ENCODE measurements at regions not wholly inside any gene's neighbourhood (a gene's known extent, or its start where the extent isn't known, plus 50 kb on each side); places are given as distances from the start of the nearest gene placed in this dataset.

DNA sequence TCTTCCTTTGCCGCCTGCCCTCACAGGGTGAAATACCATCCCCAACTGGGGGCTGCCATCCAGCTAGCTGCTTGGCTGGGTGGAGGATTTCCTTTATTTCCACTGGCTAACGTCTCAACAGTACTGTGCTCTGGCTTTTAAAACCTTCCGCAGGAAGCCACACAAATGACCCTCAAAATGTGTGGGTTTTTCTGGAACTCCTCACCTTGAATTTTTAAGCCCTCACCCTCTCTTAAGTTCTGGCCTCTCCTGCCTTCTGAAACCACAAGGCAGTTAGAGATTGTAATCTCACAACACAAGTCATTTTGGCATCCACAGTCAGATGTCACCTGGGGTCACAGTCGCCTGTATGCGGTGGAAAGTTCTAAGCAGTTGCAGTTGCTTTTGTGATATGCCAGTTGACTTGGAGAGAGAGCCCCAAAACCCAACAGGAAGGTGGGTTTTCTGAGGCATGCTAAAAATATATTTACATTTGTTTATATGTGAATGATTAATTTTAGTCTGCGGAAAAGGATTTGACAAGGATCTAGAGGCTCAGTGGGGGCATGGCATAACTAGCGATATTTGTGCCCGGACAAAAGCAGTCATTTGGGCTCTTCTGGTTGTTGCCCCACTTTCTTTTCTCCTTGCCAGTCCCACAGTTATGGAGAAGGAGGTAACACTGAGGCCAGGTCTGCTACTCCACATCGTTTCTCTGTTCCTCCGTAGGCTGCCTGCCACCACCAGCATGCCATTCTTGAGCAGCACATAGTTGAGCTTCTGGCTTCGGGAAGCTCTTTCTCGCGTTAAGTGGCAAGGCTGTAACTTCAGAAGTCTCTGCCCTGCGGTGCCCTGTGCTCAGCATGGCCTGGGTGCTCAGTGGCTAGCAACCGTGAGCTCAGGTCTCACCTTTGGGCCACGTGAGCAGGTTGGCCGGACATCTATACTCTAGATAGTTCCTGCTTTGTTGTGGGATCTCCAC is 335.3 kb downstream of the CD83 start:
- TF ChIP-seq POU6F1 (CRISPR knock-in tag; IDR thresholded peaks at IDR 0.05; ENCODE audit: borderline replicate concordance, low read depth) (no peak), PATZ1 (CRISPR knock-in tag; IDR thresholded peaks at IDR 0.05; ENCODE audit: borderline replicate concordance) (no peak)
